ENCODE measurements at regions not wholly inside any gene's neighbourhood (a gene's known extent, or its start where the extent isn't known, plus 50 kb on each side); places are given as distances from the start of the nearest gene placed in this dataset.

GRCh38 chr3:117751651-117752050 is 1042.1 kb downstream of the TUSC7 start:
- intact Hi-C loops (cut with DNase I; ENCODE audit: low total_unique reads) = no loop called here
- no peak for TF ChIP-seq CTCF (IDR thresholded peaks at IDR 0.05)
- TF ChIP-seq POLR2A (IDR thresholded peaks at IDR 0.05) = no peak
- 62 to 69% methylated on average over 4 of the region's 4 CpGs for WGBS, 2 donors
- no peak for DNase-seq (ENCODE audit: low spot score in 2 of 2)
- H3K4me3 ChIP-seq (ENCODE audit: low read depth, poor library complexity, severe bottlenecking) = no peak overlapping the region

GRCh38 chr3:117752984-117753717 is 1043.6 kb downstream of the TUSC7 start:
- no peak overlapping the region for H3K4me3 ChIP-seq (ENCODE audit: low read depth, poor library complexity, severe bottlenecking)
- WGBS, 2 donors = 88 to 91% methylated on average over 3 of the region's 3 CpGs
- DNase-seq (ENCODE audit: low spot score in 2 of 2) = no peak
- intact Hi-C loops (cut with DNase I; ENCODE audit: low total_unique reads) = no loop called here
- TF ChIP-seq POLR2A (IDR thresholded peaks at IDR 0.05) = no peak
- no peak for TF ChIP-seq CTCF (IDR thresholded peaks at IDR 0.05)

- no peak for DNase-seq (ENCODE audit: low spot score in 2 of 2)
- TF ChIP-seq POLR2A (IDR thresholded peaks at IDR 0.05) (no peak), CTCF (IDR thresholded peaks at IDR 0.05) (no peak)
- intact Hi-C loops (cut with DNase I; ENCODE audit: low total_unique reads) = no loop called here
- H3K4me3 ChIP-seq (ENCODE audit: low read depth, poor library complexity, severe bottlenecking) = no peak overlapping the region
- WGBS, 2 donors = 75 to 81% methylated on average over 2 of the region's 2 CpGs
Measured at GRCh38 chr3:117754058-117754457, 1044.5 kb downstream of the TUSC7 start.

GRCh38 chr3:117754841-117755240 is 1045.3 kb downstream of the TUSC7 start:
- no peak for DNase-seq (ENCODE audit: low spot score in 2 of 2)
- intact Hi-C loops (cut with DNase I; ENCODE audit: low total_unique reads) = no loop called here
- TF ChIP-seq CTCF (IDR thresholded peaks at IDR 0.05) (no peak), POLR2A (IDR thresholded peaks at IDR 0.05) (no peak)
- H3K4me3 ChIP-seq (ENCODE audit: low read depth, poor library complexity, severe bottlenecking) = no peak overlapping the region
- WGBS, 2 donors = 52 to 80% methylated on average over 2 of the region's 2 CpGs

GRCh38 chr3:117756563-117756962 is 1047.0 kb downstream of the TUSC7 start:
- H3K4me3 ChIP-seq (ENCODE audit: low read depth, poor library complexity, severe bottlenecking) = no peak overlapping the region
- no peak for TF ChIP-seq POLR2A (IDR thresholded peaks at IDR 0.05)
- 41 to 43% methylated on average over 3 of the region's 3 CpGs for WGBS, 2 donors
- intact Hi-C loops (cut with DNase I; ENCODE audit: low total_unique reads) = no loop called here
- DNase-seq (ENCODE audit: low spot score in 2 of 2) = no peak

GRCh38 chr3:117761703-117762620 is 1052.4 kb downstream of the TUSC7 start:
- WGBS, 2 donors = 37 to 40% methylated on average over 4 of the region's 4 CpGs
- H3K4me3 ChIP-seq (ENCODE audit: low read depth, poor library complexity, severe bottlenecking) = no peak overlapping the region
- no peak for DNase-seq (ENCODE audit: low spot score in 2 of 2)
- no peak for TF ChIP-seq POLR2A (IDR thresholded peaks at IDR 0.05)
- intact Hi-C loops (cut with DNase I; ENCODE audit: low total_unique reads) = no loop called here

All from lower leg skin (tissue), 4 donors.